Suppressor macrophage treated with lipopolysaccharide for 1 hour (primary cell): ENCODE measurements at regions not wholly inside any gene's neighbourhood (a gene's known extent, or its start where the extent isn't known, plus 50 kb on each side); places are given as distances from the start of the nearest gene placed in this dataset.
"Not testable (repeated sequence)": the region's sequence is repeated elsewhere in the genome, so short reads cannot be mapped to it uniquely, and the experiment has no call there.

Experiments used
- DNase-seq, 3 donors: peaks; one replicate each; pipeline ENCODE4 v3.0.0-alpha.2; 2020 to 2022

- no peak for DNase-seq
These were observed 77.0 kb upstream of the PTPN1 start for GRCh38 chr20:50433001-50433761.

GRCh38 chr20:50434321-50434652 lies 75.9 kb upstream of the PTPN1 start:
- DNase-seq: no peak

GRCh38 chr20:50434653-50435396 lies 75.4 kb upstream of the PTPN1 start:
- DNase-seq: peak; percentile 66 to 74 (median 72)

GRCh38 chr20:50435397-50436051 lies 74.7 kb upstream of the PTPN1 start:
- no peak for DNase-seq

- no peak for DNase-seq
These were observed 74.0 kb upstream of the PTPN1 start for GRCh38 chr20:50436052-50436656.

GRCh38 chr20:50436696-50437095 lies 73.5 kb upstream of the PTPN1 start:
- DNase-seq: no peak

GRCh38 chr20:50438986-50439407 lies 71.2 kb upstream of the PTPN1 start:
- peak; percentile 88 to 93 (median 90) for DNase-seq

GRCh38 chr20:50439539-50440453 lies 70.4 kb upstream of the PTPN1 start:
- DNase-seq: peak in 2 of 3 donors; percentile 22 to 26

- no peak for DNase-seq
These were observed 67.7 kb upstream of the PTPN1 start for GRCh38 chr20:50442512-50442911.

- peak; percentile 28 to 46 (median 37) for DNase-seq
These were observed 64.6 kb upstream of the PTPN1 start for GRCh38 chr20:50445354-50446151.

GRCh38 chr20:50446351-50447101 lies 63.7 kb upstream of the PTPN1 start:
- peak; percentile 55 to 74 (median 65) for DNase-seq

- no peak for DNase-seq
These were observed 62.9 kb upstream of the PTPN1 start for GRCh38 chr20:50447102-50447804.

GRCh38 chr20:50447817-50448216 lies 62.4 kb upstream of the PTPN1 start:
- no peak for DNase-seq

GRCh38 chr20:50448625-50449403 lies 61.4 kb upstream of the PTPN1 start:
- DNase-seq: not testable (repeated sequence)

GRCh38 chr20:50449738-50450492 lies 60.3 kb upstream of the PTPN1 start:
- DNase-seq: no peak

GRCh38 chr20:50450493-50450826 lies 59.7 kb upstream of the PTPN1 start:
- DNase-seq: no peak

- peak; percentile 86 to 89 (median 87) for DNase-seq
These were observed 59.1 kb upstream of the PTPN1 start for GRCh38 chr20:50450881-50451752.
